ENCODE measurements at regions not wholly inside any gene's neighbourhood (a gene's known extent, or its start where the extent isn't known, plus 50 kb on each side); places are given as distances from the start of the nearest gene placed in this dataset.

DNA sequence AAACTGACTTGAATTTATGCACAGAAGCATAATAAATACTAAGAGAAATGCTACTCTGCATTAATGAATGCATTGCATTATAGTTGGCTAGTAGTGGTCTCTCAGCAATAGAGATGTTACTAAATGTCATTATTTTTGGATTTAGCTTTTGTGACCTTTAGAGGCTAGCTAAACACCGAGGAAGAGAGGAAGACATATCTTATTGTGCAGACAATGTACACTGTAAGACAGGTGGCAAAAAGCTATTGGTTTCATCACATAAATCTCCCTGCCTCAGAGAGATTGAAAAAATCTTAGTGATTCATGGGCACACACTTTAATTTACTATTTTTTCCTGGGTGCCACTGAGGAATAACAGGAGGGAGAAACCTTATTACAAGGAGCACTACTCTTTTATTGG, 435.9 kb downstream of the TMEM232 start:
- Histone ChIP-seq H3K4me3 (replicated peaks in 1 of 3; ENCODE audit: insufficient read depth in 1 of 3, low read depth in 1 of 3, low read length in 3 of 3) (no peak overlapping the region), H3K4me1 (ENCODE audit: control insufficient read depth, extremely low read depth, insufficient read depth, low read length) (no peaks in the 10 kb centered on the region), H4K20me1 (replicated peaks; ENCODE audit: control insufficient read depth, extremely low read depth, insufficient read depth, low read length) (no peaks in the 10 kb centered on the region), H3K27me3 (ENCODE audit: control insufficient read depth in 2 of 2, insufficient read depth in 2 of 2, low read length in 2 of 2) (no peaks in the 10 kb centered on the region), H3K9me3 (replicated peaks; ENCODE audit: control insufficient read depth, insufficient read depth, low read length) (peaks cover under 1% of the 10 kb centered on the region), H3K9me1 (replicated peaks; ENCODE audit: control insufficient read depth, extremely low read depth, insufficient read depth, low read length) (no peaks in the 10 kb centered on the region), H3K4me2 (ENCODE audit: insufficient read depth, low read length) (no peak overlapping the region), H3K27ac (ENCODE audit: insufficient read depth, low read depth, low read length) (no peak overlapping the region), H3K36me3 (ENCODE audit: control insufficient read depth in 2 of 2, extremely low read depth in 1 of 2, insufficient read depth in 2 of 2, low read length in 2 of 2) (no peaks in the 10 kb centered on the region), H2AFZ (ENCODE audit: low read depth, low read length) (no peak overlapping the region), H3K79me2 (ENCODE audit: control insufficient read depth, insufficient read depth, low read length) (no peaks in the 10 kb centered on the region), H3K9ac (replicated peaks; ENCODE audit: extremely low read depth, insufficient read depth, low read length) (no peak overlapping the region)
- intact Hi-C loops (cut with micrococcal nuclease): no loop called here
- FAIRE-seq: no peak
- ChIA-PET CTCF (no interaction called here), POLR2A (no interaction called here)
- TF ChIP-seq MYC (IDR thresholded peaks at IDR 0.05; ENCODE audit: low read depth, low read length): no peak
- TF ChIP-seq EZH2 (IDR thresholded peaks at IDR 0.05; ENCODE audit: borderline replicate concordance, low read depth, low read length, severe bottlenecking): no peak
- TF ChIP-seq FOS (IDR thresholded peaks at IDR 0.05; ENCODE audit: borderline replicate concordance, insufficient read depth, low read length): no peak
- no peak for TF ChIP-seq GATA2 (IDR thresholded peaks at IDR 0.05; ENCODE audit: insufficient read depth, insufficient read length, low read depth, low read length)
- TF ChIP-seq POLR2A (IDR thresholded peaks at IDR 0.05; ENCODE audit: low read depth, low read length): no peak
- no peak for TF ChIP-seq POLR2AphosphoS5 (IDR thresholded peaks at IDR 0.05; ENCODE audit: insufficient read depth, low read depth, low read length)
- TF ChIP-seq, protein P1, sequence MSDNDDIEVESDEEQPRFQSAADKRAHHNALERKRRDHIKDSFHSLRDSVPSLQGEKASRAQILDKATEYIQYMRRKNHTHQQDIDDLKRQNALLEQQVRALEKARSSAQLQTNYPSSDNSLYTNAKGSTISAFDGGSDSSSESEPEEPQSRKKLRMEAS (IDR thresholded peaks at IDR 0.05; ENCODE audit: insufficient read depth, insufficient read length): no peak
- TF ChIP-seq, protein P2, sequence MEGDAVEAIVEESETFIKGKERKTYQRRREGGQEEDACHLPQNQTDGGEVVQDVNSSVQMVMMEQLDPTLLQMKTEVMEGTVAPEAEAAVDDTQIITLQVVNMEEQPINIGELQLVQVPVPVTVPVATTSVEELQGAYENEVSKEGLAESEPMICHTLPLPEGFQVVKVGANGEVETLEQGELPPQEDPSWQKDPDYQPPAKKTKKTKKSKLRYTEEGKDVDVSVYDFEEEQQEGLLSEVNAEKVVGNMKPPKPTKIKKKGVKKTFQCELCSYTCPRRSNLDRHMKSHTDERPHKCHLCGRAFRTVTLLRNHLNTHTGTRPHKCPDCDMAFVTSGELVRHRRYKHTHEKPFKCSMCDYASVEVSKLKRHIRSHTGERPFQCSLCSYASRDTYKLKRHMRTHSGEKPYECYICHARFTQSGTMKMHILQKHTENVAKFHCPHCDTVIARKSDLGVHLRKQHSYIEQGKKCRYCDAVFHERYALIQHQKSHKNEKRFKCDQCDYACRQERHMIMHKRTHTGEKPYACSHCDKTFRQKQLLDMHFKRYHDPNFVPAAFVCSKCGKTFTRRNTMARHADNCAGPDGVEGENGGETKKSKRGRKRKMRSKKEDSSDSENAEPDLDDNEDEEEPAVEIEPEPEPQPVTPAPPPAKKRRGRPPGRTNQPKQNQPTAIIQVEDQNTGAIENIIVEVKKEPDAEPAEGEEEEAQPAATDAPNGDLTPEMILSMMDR (IDR thresholded peaks at IDR 0.05; ENCODE audit: extremely low read depth in 1 of 2, insufficient read depth in 1 of 2, low read depth in 1 of 2, low read length in 2 of 2): no peak
- TF ChIP-seq JUN (IDR thresholded peaks at IDR 0.05; ENCODE audit: borderline replicate concordance, insufficient read depth, insufficient read length, low read depth): no peak
- dilution Hi-C loops (cut with MboI; ENCODE audit: extremely low pct_ligation_motif_present, low sequenced_read_pairs): no loop called here
- no TSS peak for BruUV-seq (replicated peaks)
- DNase-seq (ENCODE audit: low read depth, low spot score): no peak

Measured in endothelial cell of umbilical vein (primary cell).